HG02571 (cell line): ENCODE measurements at regions not wholly inside any gene's neighbourhood (a gene's known extent, or its start where the extent isn't known, plus 50 kb on each side); places are given as distances from the start of the nearest gene placed in this dataset.
"Not testable (repeated sequence)": the region's sequence is repeated elsewhere in the genome, so short reads cannot be mapped to it uniquely, and the experiment has no call there.

Experiments
- ATAC-seq: cut with Tn5 transposase; IDR thresholded peaks from one replicate; pipeline ENCODE4 v1.9.1; 2021; ENCODE audit warnings: mild to moderate bottlenecking, moderate library complexity; ENCODE audit not compliant: unreplicated experiment

- no peak for ATAC-seq
Measured at GRCh38 chr2:107684421-107684820, 142.3 kb upstream of the RGPD4 start.

GRCh38 chr2:107685421-107685986 lies 141.2 kb upstream of the RGPD4 start:
- ATAC-seq, result no peak

- no peak for ATAC-seq
Measured at GRCh38 chr2:107687073-107687472, 139.6 kb upstream of the RGPD4 start.

GRCh38 chr2:107688135-107688534 lies 138.6 kb upstream of the RGPD4 start:
- no peak for ATAC-seq

- no peak for ATAC-seq
Measured at GRCh38 chr2:107693604-107694003, 133.1 kb upstream of the RGPD4 start.

GRCh38 chr2:107694667-107695066 lies 132.0 kb upstream of the RGPD4 start:
- no peak for ATAC-seq

- ATAC-seq, result no peak
Measured at GRCh38 chr2:107697385-107697784, 129.3 kb upstream of the RGPD4 start.

GRCh38 chr2:107698861-107699260 lies 127.8 kb upstream of the RGPD4 start:
- ATAC-seq, result no peak

GRCh38 chr2:107700073-107700472 lies 126.6 kb upstream of the RGPD4 start:
- ATAC-seq, result no peak

GRCh38 chr2:107711941-107712340 lies 114.8 kb upstream of the RGPD4 start:
- ATAC-seq, result no peak

- no peak for ATAC-seq
Measured at GRCh38 chr2:107712857-107713256, 113.8 kb upstream of the RGPD4 start.

- ATAC-seq, result no peak
Measured at GRCh38 chr2:107717661-107718060, 109.0 kb upstream of the RGPD4 start.

- ATAC-seq, result no peak
Measured at GRCh38 chr2:107719141-107719540, 107.6 kb upstream of the RGPD4 start.

GRCh38 chr2:107719836-107720235 lies 106.9 kb upstream of the RGPD4 start:
- ATAC-seq, result no peak

GRCh38 chr2:107721178-107721577 lies 105.5 kb upstream of the RGPD4 start:
- ATAC-seq, result no peak

- ATAC-seq, result no peak
Measured at GRCh38 chr2:107721586-107721985, 105.1 kb upstream of the RGPD4 start.

GRCh38 chr2:107725824-107726223 lies 100.9 kb upstream of the RGPD4 start:
- not testable (repeated sequence) for ATAC-seq

- ATAC-seq, result no peak
Measured at GRCh38 chr2:107727318-107727717, 99.4 kb upstream of the RGPD4 start.

- no peak for ATAC-seq
Measured at GRCh38 chr2:107728586-107728985, 98.1 kb upstream of the RGPD4 start.

GRCh38 chr2:107729440-107729839 lies 97.3 kb upstream of the RGPD4 start:
- no peak for ATAC-seq

GRCh38 chr2:107730898-107731297 lies 95.8 kb upstream of the RGPD4 start:
- no peak for ATAC-seq

- ATAC-seq, result no peak
Measured at GRCh38 chr2:107731435-107731834, 95.3 kb upstream of the RGPD4 start.

- ATAC-seq, result no peak
Measured at GRCh38 chr2:107735201-107735600, 91.5 kb upstream of the RGPD4 start.
